Endothelial cell of umbilical vein (primary cell): ENCODE measurements at regions not wholly inside any gene's neighbourhood (a gene's known extent, or its start where the extent isn't known, plus 50 kb on each side); places are given as distances from the start of the nearest gene placed in this dataset.

Experiments
- BruUV-seq: library from RNA; stranded (reverse); fragments of 400-500 nt; replicated peaks from 2 replicates; lab custom pipeline; 2021; lab: Mats Ljungman, UMichigan
- CTCF ChIA-PET: fragments of 300-600, 350-600 bp; sonication (Branson Sonifier 250); formaldehyde crosslinking; loops from one replicate; lab custom pipeline; 2021; ENCODE audit warnings: antibody characterized with exemption, inconsistent platforms; lab: Charles Lee
- POLR2A ChIA-PET: fragments of 300-600, 350-600 bp; sonication (Branson Sonifier 250); formaldehyde crosslinking; loops from one replicate; lab custom pipeline; 2021; ENCODE audit warnings: antibody characterized with exemption, inconsistent platforms; lab: Charles Lee
- DNase-seq: peaks from one replicate; pipeline ENCODE4 v3.0.0-alpha.2; 2011; ENCODE audit warnings: low read depth, low spot score
- FAIRE-seq: peaks from 2 replicates; lab custom pipeline; 2011; peaks lifted over from hg19 to GRCh38; lab: Jason Lieb, UNC
- H2AFZ ChIP-seq: 2 replicates; pipeline ENCODE4 v1.6.0; 2012; ENCODE audit warnings: low read depth, low read length, control low read depth, inconsistent platforms
- H3K27ac ChIP-seq: 2 replicates; pipeline ENCODE4 v1.5.1; 2011; ENCODE audit warnings: low read depth, mild to moderate bottlenecking, control low read depth, low read length, moderate library complexity; ENCODE audit not compliant: insufficient read depth
- H3K27me3 ChIP-seq, 2 experiments: 2 replicates each; pipeline versions ENCODE4 v1.6.0 to v1.6.1; 2011; ENCODE audit warnings: low read length in 2 of 2, mixed read lengths in 1 of 2; ENCODE audit not compliant: control insufficient read depth in 2 of 2, insufficient read depth in 2 of 2
- H3K36me3 ChIP-seq, 2 experiments: 2 replicates in 1 of 2; 3 replicates in 1 of 2; pipeline ENCODE4 v1.5.1; 2011; ENCODE audit warnings: low read length in 2 of 2, mild to moderate bottlenecking in 1 of 2, moderate library complexity in 1 of 2; ENCODE audit not compliant: control insufficient read depth in 2 of 2, insufficient read depth in 2 of 2; ENCODE audit errors: extremely low read depth in 1 of 2
- H3K4me1 ChIP-seq: 3 replicates; pipeline ENCODE4 v1.5.1; 2011; ENCODE audit warnings: mild to moderate bottlenecking, low read length; ENCODE audit not compliant: control insufficient read depth, insufficient read depth; ENCODE audit errors: extremely low read depth
- H3K4me2 ChIP-seq: 2 replicates; pipeline ENCODE4 v1.6.1; 2011; ENCODE audit warnings: low read length, control low read depth, mixed read lengths; ENCODE audit not compliant: insufficient read depth
- H3K4me3 ChIP-seq, 3 experiments: fragments of 200-600 bp in 1 of 3; sonication (generic), shearing (Covaris generic) in 1 of 3; replicated peaks in 1 of 3; 2 replicates each; pipeline ENCODE4 v1.5.1; 2011 to 2016; ENCODE audit warnings: control low read depth in 3 of 3, low read length in 3 of 3, mild to moderate bottlenecking in 2 of 3, inconsistent platforms in 1 of 3, low read depth in 1 of 3, moderate library complexity in 1 of 3; ENCODE audit not compliant: insufficient read depth in 1 of 3
- H3K79me2 ChIP-seq: 2 replicates; pipeline ENCODE4 v1.6.0; 2012; ENCODE audit warnings: low read length, inconsistent platforms; ENCODE audit not compliant: control insufficient read depth, insufficient read depth
- H3K9ac ChIP-seq: replicated peaks from 2 replicates; pipeline ENCODE3; 2011; ENCODE audit warnings: low read length, control low read depth; ENCODE audit not compliant: insufficient read depth; ENCODE audit errors: extremely low read depth
- H3K9me1 ChIP-seq: replicated peaks from 3 replicates; pipeline ENCODE4 v1.6.0; 2011; ENCODE audit warnings: mild to moderate bottlenecking, low read length; ENCODE audit not compliant: control insufficient read depth, insufficient read depth; ENCODE audit errors: extremely low read depth
- H3K9me3 ChIP-seq: replicated peaks from 2 replicates; pipeline ENCODE4 v1.5.1; 2012; ENCODE audit warnings: low read length, inconsistent platforms; ENCODE audit not compliant: control insufficient read depth, insufficient read depth
- H4K20me1 ChIP-seq: replicated peaks from 2 replicates; pipeline ENCODE3; 2011; ENCODE audit warnings: mild to moderate bottlenecking, low read length; ENCODE audit not compliant: control insufficient read depth, insufficient read depth; ENCODE audit errors: extremely low read depth
- EZH2 ChIP-seq: IDR thresholded peaks from 2 replicates; pipeline ENCODE4 v1.6.1; 2012; ENCODE audit warnings: borderline replicate concordance, low read depth, mild to moderate bottlenecking, moderate library complexity, low read length, inconsistent platforms; ENCODE audit not compliant: severe bottlenecking
- FOS ChIP-seq: IDR thresholded peaks from 2 replicates; pipeline ENCODE4 v1.6.1; 2011; ENCODE audit warnings: mild to moderate bottlenecking, low read length, moderate library complexity, borderline replicate concordance; ENCODE audit not compliant: insufficient read depth
- GATA2 ChIP-seq: IDR thresholded peaks from 2 replicates; pipeline ENCODE4 v1.7.0; 2011; ENCODE audit warnings: low read depth, mild to moderate bottlenecking, moderate library complexity, mixed read lengths, low read length; ENCODE audit not compliant: insufficient read length, insufficient read depth
- JUN ChIP-seq: IDR thresholded peaks from 2 replicates; pipeline ENCODE4 v1.6.1; 2011; ENCODE audit warnings: borderline replicate concordance, low read depth; ENCODE audit not compliant: insufficient read length, insufficient read depth
- MAX ChIP-seq: IDR thresholded peaks from 2 replicates; pipeline ENCODE4 v1.6.1; 2011; ENCODE audit not compliant: insufficient read depth, insufficient read length
- MYC ChIP-seq: IDR thresholded peaks from one replicate; pipeline ENCODE4 v1.6.1; 2011; ENCODE audit warnings: mild to moderate bottlenecking, low read depth, low read length
- POLR2A ChIP-seq: IDR thresholded peaks from 2 replicates; pipeline ENCODE4 v1.6.1; 2012; ENCODE audit warnings: low read depth, mild to moderate bottlenecking, control low read depth, low read length
- POLR2AphosphoS5 ChIP-seq: IDR thresholded peaks from 2 replicates; pipeline ENCODE4 v1.6.1; 2012; ENCODE audit warnings: low read depth, mild to moderate bottlenecking, control low read depth, low read length, moderate library complexity; ENCODE audit not compliant: insufficient read depth
- dilution Hi-C: fragments of 300-500 bp; cut with MboI; formaldehyde crosslinking; loops from one replicate; pipeline ENCODE4 v1.15.0; 2019; ENCODE audit warnings: low sequenced_read_pairs; ENCODE audit not compliant: extremely low pct_ligation_motif_present
- intact Hi-C: fragments of 100-400 bp; cut with micrococcal nuclease; formaldehyde crosslinking; loops from one replicate; pipeline ENCODE4 v1.10.0; 2022
- TF ChIP-seq, protein P1 (sequence below), 2 donors: IDR thresholded peaks; 1 replicate in 1 of 2; 2 replicates in 1 of 2; pipeline ENCODE4 v1.5.1; 2011; ENCODE audit warnings: low read length in 2 of 2, mild to moderate bottlenecking in 2 of 2, moderate library complexity in 2 of 2, control low read depth in 1 of 2, inconsistent platforms in 1 of 2, low read depth in 1 of 2; ENCODE audit not compliant: insufficient read depth in 1 of 2; ENCODE audit errors: extremely low read depth in 1 of 2

DNA sequence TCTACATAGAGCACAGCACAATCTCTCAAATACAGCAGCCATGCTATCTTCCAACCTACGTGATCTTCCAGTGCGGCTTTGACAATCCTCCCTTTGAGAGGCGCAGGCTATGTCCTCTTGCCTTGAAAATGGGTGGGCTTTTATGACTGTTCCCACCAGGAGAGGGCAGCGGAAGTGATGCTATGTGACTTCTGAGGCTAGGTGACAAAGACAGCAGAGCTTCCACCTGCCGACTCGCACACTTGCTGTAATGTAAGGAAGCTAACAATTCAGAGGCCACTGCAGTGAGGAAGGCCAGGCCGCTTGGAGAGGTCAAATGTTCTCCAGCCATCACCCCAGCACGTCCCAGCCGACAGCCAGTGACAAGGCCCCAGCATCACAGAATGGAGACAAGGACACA lies 65.8 kb downstream of the MRPL57 start:
- Histone ChIP-seq H3K9ac (no peak overlapping the region), H4K20me1 (no peaks in the 10 kb centered on the region), H3K9me1 (no peaks in the 10 kb centered on the region), H3K4me3 (no peak overlapping the region), H3K27ac (no peak overlapping the region), H3K4me1 (no peaks in the 10 kb centered on the region), H3K27me3 (peaks cover 4 to 6% of the 10 kb centered on the region in 2 experiments), H3K9me3 (no peaks in the 10 kb centered on the region), H2AFZ (no peak overlapping the region), H3K36me3 (no peaks in the 10 kb centered on the region), H3K79me2 (no peaks in the 10 kb centered on the region), H3K4me2 (no peak overlapping the region)
- DNase-seq (no peak), FAIRE-seq (no peak)
- ChIA-PET POLR2A (no interaction called here), CTCF (interaction anchor here (0.9 to 1.2 kb wide), 2 partner anchors 9 to 63 kb away, joined by 3 to 4 read pairs; no protein-coding TSS in a partner anchor)
- dilution Hi-C loops: no loop called here
- intact Hi-C loops: no loop called here
- TF ChIP-seq MYC (no peak), MAX (no peak), JUN (no peak), POLR2AphosphoS5 (no peak), EZH2 (no peak), GATA2 (no peak), FOS (no peak), POLR2A (no peak)
- TF ChIP-seq, protein P1, sequence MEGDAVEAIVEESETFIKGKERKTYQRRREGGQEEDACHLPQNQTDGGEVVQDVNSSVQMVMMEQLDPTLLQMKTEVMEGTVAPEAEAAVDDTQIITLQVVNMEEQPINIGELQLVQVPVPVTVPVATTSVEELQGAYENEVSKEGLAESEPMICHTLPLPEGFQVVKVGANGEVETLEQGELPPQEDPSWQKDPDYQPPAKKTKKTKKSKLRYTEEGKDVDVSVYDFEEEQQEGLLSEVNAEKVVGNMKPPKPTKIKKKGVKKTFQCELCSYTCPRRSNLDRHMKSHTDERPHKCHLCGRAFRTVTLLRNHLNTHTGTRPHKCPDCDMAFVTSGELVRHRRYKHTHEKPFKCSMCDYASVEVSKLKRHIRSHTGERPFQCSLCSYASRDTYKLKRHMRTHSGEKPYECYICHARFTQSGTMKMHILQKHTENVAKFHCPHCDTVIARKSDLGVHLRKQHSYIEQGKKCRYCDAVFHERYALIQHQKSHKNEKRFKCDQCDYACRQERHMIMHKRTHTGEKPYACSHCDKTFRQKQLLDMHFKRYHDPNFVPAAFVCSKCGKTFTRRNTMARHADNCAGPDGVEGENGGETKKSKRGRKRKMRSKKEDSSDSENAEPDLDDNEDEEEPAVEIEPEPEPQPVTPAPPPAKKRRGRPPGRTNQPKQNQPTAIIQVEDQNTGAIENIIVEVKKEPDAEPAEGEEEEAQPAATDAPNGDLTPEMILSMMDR (IDR thresholded peaks at IDR 0.05; ENCODE audit: extremely low read depth in 1 of 2, insufficient read depth in 1 of 2, low read depth in 1 of 2, low read length in 2 of 2): no peak
- BruUV-seq: no TSS peak
